NCI-H2107 treated with DMSO at 0.1 percent for 48 hours (cell line): ENCODE measurements at regions not wholly inside any gene's neighbourhood (a gene's known extent, or its start where the extent isn't known, plus 50 kb on each side); places are given as distances from the start of the nearest gene placed in this dataset.
A peak's percentile ranks its signal among the peaks of the same experiment; 100 is the strongest.
"Not testable (repeated sequence)": the region's sequence is repeated elsewhere in the genome, so short reads cannot be mapped to it uniquely, and the experiment has no call there.

Source experiments
- DNase-seq: peaks from one replicate; lab custom pipeline; 2025; ENCODE audit not compliant: unreplicated experiment; lab: John Stamatoyannopoulos, UW

GRCh38 chr14:29982171-29982570 lies 54.5 kb upstream of the PRKD1 start:
- no peak for DNase-seq

DNA sequence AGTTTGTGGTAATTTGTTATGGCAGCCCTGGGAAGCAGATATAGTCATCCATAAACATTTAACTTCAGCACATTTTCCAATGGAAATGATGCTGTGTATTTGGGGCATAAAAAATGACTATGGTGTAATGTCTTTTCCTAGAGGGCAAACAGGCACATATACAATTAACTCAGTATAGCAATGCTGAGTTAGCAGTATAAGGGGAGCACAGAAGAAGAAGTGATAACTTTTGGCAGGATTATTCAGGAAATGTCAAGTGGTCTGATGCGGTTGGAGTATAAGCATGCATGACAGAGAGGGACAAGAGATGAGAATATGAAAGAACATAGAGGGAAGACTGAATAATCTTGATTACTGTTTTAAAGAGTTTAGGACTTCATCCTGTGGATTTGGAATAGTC lies 55.3 kb upstream of the PRKD1 start:
- no peak for DNase-seq

DNA sequence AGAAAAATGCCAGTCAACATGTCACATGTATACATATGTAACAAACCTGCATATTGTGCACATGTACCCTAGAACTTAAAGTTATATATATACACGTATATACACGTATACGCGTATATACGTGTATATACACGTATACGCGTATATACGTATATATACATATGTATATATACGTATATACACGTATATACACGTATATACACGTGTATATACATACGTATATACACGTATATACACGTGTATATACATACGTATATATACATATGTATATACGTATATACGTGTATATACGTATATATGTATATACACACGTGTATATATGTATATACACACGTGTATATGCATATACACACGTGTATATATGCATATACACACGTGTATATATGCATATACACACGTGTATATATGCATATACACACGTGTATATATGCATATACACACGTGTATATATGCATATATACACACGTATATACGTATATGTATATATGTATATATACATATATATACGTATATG lies 62.8 kb upstream of the PRKD1 start:
- not testable (repeated sequence) for DNase-seq

GRCh38 chr14:29990993-29991392 lies 63.3 kb upstream of the PRKD1 start:
- no peak for DNase-seq

DNA sequence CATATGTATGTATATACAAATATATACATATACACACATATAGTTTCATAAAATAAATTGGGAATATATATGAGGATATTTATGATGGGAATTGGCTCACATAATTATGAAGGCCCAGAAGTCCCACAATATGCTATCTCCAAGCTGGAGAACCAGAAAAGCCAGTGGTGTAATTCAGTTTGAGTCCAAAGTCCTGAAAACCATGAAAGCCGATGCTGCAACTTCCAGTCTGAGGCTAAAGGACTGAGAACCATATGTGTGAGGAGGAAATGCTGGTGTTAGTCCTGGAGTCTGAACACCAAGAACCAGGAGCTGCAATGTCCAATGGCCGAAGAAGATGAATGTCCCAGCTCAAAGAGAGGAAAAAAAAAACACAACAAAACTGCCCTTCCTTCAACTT lies 65.5 kb upstream of the PRKD1 start:
- DNase-seq: no peak

GRCh38 chr14:29999013-29999539 lies 71.4 kb upstream of the PRKD1 start:
- DNase-seq: no peak

DNA sequence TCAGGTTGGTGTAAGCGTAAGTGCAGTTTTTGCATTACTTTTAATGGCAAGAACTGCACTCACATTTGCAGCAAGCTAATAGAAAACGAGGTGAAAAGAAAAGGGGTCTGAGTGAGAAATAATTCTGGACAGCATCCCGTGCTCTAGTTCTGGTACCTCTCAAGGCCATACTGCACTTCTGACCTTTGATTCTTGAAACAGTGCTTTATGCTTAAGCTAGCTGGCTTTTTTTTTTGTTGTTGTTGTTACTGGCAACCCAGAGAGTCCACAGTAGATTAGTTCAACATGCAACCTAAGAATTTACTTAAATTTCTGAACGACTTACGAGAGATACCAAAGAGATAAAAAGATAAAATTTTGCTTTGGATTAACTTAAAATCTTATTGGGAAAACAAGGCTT lies 75.2 kb upstream of the PRKD1 start:
- DNase-seq: no peak

DNA sequence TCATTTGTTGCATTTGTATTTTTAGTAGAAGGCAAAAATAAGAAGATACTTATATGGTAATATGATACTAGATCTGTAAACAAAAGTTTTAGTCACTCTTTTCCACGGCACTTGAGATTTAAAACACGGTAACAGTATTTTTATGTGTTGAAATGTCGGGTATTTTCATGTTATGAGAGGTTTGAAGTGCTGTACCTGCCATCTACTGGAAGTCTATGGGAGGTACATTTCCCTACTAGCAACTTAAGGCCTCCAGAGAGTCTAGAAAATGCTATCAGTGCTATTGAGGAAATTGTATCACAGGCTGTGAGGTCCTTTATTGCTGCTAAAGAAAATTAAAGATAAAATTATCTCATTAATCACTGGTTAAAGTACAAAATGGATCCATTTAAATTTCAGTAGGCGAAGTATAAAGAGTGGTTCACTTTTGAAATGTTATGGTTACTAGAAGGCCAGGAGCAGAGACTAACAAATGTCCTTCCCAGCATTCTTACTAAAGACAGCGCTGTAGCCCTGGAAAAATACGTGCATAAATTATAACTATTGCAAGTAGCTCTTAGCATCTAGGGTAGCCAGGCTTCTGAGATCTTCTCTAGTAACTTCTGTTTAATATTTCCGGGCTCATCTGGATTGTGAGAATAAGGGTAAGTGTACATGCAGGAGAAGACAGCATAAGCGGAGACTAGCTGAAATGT lies 77.6 kb upstream of the PRKD1 start:
- DNase-seq: peak; percentile 96

DNA sequence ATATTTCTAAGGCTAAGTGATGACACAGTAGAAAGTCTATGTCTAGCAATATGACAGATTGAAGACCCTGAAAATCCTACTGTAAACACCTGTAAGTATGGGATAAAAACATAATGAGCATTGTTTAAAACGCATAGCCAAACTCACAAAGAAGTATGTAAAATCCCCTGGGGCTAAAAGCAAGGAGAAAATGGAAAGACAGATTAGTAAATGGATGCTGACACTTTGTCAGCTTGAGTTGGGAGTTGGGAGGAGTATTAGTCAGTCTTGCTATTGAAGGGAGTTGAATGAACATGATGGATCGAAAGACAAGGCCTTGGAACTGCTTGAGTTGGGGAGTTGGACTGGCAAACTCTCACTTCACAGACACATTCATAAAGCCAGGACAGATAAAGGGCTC lies 79.0 kb upstream of the PRKD1 start:
- DNase-seq: no peak

DNA sequence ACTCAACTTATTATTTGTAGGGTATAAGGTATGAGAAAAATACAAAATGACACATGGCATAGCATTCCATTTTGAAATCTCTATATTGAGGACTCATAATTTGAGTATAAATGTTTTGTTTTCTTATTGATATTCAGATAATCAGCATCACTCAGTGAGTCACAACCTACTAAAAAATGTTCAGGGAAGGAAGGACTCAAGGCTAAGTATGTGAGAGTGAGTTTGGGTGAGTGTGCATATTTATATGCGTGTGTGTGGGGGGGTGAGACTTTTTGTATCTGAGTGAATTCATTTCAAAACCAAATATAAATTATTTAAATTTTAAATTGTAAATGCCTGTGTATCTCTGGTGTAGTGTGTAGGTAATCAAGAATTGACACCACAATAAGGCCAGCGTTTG lies 87.8 kb upstream of the PRKD1 start:
- DNase-seq: no peak

DNA sequence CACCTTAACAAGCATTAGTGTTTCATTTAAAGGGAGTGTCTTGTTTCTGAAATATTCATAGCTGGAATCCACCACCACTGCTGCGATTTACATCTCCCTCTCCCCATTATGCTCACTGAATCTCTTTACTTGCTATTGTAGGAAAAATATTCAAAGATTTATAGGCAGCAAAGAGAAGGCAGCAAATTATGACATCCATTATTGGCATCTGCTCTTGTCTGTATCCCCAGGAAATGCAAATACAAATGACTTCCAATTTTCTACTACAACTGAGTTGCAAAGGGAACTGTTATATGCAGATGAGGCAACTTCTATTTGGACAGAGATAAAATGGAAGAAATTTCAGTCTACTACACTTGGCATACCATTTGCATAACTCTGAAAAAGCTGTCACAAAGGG lies 88.4 kb upstream of the PRKD1 start:
- DNase-seq: no peak

DNA sequence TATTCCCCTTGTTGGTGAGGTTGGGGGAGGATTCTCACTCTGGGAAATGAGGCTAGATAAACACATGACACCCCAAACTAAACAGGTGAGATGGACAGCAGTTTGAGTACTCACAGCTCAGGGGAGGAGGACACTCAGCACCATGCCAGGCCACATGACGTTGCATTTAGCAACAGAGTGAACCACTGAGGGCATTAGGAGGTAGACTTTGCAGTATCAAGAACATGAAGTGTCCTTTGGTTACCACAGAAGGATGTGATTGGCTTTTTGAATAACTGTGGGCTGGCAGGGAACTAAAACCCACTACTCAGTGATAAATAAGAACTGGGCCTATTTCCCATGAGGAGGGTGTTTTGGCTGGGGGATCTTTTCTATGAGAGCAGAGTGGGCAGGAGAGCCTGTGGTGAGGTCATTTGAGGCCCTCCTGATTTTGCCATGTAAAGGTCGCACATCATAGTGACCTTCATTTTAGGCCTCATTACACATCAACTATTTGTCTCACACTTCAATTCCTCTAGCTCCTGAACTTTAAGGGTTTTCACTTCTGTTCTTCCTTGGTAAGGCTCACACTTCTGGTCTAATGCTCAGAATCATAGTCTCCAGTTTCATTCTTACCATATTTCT lies 89.8 kb upstream of the PRKD1 start:
- DNase-seq: no peak

GRCh38 chr14:30020271-30020670 lies 92.6 kb upstream of the PRKD1 start:
- DNase-seq: no peak

DNA sequence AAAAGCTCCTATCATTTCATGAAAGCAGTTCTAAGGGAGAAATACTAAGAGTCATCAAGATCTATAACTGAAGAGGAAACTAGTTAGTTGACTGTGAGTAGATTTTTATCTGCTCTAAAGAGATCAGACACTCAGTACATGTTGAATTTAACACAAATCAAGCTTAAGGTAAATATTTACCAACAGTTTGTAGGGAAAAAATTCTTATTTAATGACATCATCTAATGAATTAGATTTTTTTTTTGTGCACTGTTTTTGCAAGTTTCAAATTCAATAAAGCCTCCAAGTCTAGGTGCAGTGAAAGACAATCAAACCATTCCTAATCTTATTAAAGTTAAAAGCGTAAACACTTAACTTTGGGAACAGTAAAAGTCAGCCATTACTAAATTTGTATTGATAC lies 93.0 kb upstream of the PRKD1 start:
- DNase-seq: no peak

GRCh38 chr14:30023350-30023749 lies 95.7 kb upstream of the PRKD1 start:
- not testable (repeated sequence) for DNase-seq

DNA sequence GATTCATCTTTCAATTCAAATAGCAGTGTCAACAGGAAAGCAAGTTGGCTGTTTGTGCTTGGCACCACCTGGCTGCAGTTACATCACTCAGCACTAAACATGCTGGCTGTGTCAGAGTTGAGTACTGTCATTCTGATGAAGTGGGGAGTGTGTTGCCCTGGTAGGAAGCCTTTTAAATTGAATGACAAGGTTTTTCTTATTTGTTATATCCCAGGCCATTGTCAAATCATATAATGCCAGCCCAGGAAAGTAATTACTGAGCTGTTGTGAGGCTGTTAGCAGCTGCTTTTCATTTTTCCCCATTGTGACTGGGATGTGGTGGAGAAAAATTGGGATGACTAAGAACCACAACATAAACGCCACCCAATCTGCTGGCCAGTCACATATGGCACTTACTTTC lies 106.5 kb upstream of the PRKD1 start:
- DNase-seq: peak; percentile 100

DNA sequence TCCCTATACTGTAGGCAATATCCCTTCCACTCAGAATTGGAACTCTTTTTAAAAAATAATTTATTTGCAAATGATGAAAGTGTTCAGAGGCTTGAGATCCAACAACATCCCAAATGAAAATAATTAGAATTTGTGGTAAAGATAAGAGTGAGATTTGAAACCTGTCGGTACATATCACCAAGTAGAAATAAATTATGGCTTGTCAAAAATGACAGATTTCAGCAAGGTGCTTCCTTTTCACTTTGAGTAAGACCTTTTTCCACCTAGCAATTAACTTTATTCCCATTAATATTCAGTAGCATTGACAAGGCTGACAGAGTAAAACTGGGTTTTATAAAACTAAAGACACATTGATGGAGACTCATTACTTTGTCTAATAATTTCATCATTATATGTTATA lies 107.7 kb upstream of the PRKD1 start:
- DNase-seq: no peak

DNA sequence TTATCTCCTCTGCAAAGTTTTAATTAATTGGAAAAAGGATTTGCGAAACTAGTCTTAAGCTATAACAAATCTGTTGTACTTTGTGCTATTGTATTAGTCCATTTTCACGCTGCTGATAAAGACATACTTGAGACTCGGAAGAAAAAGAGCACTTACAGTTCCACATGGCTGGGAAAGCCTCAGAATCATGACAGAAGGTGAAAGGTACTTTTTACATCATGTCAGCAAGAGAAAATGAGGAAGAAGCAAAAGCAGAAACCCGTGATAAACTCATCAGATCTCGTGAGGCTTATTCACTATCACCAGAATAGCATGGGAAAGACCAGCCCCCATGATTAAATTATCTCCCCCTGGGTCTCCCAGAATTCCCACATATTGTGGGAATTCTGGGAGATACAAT lies 118.1 kb upstream of the PRKD1 start:
- no peak for DNase-seq

GRCh38 chr14:30053103-30053502 lies 125.5 kb upstream of the PRKD1 start:
- peak; percentile 32 for DNase-seq

DNA sequence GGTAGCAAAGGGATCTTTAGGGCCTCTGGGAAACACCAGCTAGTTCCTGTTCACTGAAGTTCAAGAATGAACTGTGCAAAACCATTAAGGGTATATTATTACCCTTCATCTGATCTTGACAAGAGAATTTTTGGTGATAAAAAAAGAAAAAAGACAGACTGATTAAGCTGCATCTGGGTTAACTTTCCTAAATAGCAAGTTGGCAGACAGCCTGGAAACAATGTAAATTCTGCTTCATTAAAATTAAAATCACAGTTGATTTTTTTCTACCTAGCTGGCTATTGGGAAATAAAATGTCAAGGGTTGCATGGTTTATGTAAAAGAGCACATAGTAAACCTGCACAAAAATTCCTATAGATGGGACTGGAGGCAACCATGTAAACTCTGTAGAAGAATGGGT lies 126.6 kb upstream of the PRKD1 start:
- no peak for DNase-seq

DNA sequence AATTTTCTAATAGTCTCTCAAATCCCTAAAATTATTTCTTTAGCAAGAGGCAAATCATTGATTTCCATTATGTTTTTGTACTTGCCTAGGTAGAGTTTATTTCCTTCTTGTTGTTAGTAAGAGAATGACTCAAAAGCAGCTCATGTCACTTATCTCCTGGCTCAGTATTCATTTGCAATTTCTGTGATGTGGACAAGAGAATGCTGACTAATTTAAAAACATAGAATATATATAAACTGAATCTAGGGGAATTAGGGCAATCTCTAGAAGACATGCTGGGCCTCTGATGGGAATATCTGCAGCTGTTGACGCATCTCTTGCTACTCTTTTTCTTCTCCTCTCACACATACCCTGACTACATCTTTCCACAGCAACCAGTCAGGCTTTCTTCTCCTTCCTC lies 130.8 kb upstream of the PRKD1 start:
- DNase-seq: no peak

GRCh38 chr14:30063746-30064145 lies 136.1 kb upstream of the PRKD1 start:
- DNase-seq: no peak

GRCh38 chr14:30064454-30064853 lies 136.8 kb upstream of the PRKD1 start:
- no peak for DNase-seq
